Neural cell (in vitro differentiated cells): ENCODE measurements at regions not wholly inside any gene's neighbourhood (a gene's known extent, or its start where the extent isn't known, plus 50 kb on each side); places are given as distances from the start of the nearest gene placed in this dataset.

Experiments used
- EP300 ChIP-seq: fragments of 450-650 bp; conservative IDR thresholded peaks from 2 replicates; pipeline ENCODE4 v1.6.1; 2014; ENCODE audit warnings: antibody characterized with exemption, mild to moderate bottlenecking, moderate library complexity; ENCODE audit not compliant: poor library complexity, severe bottlenecking
- EZH2 ChIP-seq: fragments of 200-600, 300-800 bp; shearing (Covaris generic), sonication (generic); IDR thresholded peaks from 2 replicates; pipeline ENCODE4 v1.6.1; 2014; ENCODE audit warnings: antibody characterized with exemption, low read length, borderline replicate concordance, mild to moderate bottlenecking; ENCODE audit not compliant: insufficient read depth, poor library complexity, severe bottlenecking
- POLR2AphosphoS5 ChIP-seq: IDR thresholded peaks from 2 replicates; pipeline ENCODE4 v1.6.1; 2012
- RAD21 ChIP-seq: fragments of 450-650 bp; conservative IDR thresholded peaks from 2 replicates; pipeline ENCODE4 v1.6.1; 2014; ENCODE audit warnings: antibody characterized with exemption, mild to moderate bottlenecking, moderate library complexity
- SMC3 ChIP-seq: fragments of 450-650 bp; conservative IDR thresholded peaks from 2 replicates; pipeline ENCODE4 v1.6.1; 2014; ENCODE audit warnings: antibody characterized with exemption, mild to moderate bottlenecking, moderate library complexity; ENCODE audit not compliant: poor library complexity
- TF ChIP-seq, protein P1 (sequence below): fragments of 450-650 bp; IDR thresholded peaks from 2 replicates; pipeline ENCODE4 v1.5.1; 2014; ENCODE audit warnings: antibody characterized with exemption, mild to moderate bottlenecking, moderate library complexity; ENCODE audit not compliant: poor library complexity, severe bottlenecking

DNA sequence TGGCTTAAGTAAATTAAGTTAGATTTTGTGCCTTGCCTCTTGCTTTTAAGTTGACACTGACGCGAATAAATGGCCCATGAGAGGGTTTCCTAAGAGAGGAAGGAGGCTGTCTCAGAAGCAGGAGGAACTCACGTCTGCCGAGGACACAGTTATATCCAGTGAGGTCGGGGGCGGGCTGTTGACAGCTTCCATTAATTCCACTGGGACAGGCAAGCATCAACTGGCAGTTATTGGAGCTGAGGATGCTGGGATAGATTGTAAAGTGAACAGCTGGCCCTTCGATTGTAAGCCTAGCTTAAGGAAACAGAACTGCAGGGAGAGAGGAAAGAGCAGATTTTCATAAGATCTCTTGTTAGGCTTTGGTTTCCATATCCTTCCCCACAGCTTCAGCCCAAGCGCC lies 399.2 kb downstream of the IPO8 start:
- no peak for TF ChIP-seq EZH2
- TF ChIP-seq EP300, result no peak
- TF ChIP-seq POLR2AphosphoS5, result no peak
- TF ChIP-seq, protein P1, sequence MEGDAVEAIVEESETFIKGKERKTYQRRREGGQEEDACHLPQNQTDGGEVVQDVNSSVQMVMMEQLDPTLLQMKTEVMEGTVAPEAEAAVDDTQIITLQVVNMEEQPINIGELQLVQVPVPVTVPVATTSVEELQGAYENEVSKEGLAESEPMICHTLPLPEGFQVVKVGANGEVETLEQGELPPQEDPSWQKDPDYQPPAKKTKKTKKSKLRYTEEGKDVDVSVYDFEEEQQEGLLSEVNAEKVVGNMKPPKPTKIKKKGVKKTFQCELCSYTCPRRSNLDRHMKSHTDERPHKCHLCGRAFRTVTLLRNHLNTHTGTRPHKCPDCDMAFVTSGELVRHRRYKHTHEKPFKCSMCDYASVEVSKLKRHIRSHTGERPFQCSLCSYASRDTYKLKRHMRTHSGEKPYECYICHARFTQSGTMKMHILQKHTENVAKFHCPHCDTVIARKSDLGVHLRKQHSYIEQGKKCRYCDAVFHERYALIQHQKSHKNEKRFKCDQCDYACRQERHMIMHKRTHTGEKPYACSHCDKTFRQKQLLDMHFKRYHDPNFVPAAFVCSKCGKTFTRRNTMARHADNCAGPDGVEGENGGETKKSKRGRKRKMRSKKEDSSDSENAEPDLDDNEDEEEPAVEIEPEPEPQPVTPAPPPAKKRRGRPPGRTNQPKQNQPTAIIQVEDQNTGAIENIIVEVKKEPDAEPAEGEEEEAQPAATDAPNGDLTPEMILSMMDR, result no peak
- TF ChIP-seq SMC3, result no peak
- no peak for TF ChIP-seq RAD21
